ENCODE measurements at regions not wholly inside any gene's neighbourhood (a gene's known extent, or its start where the extent isn't known, plus 50 kb on each side); places are given as distances from the start of the nearest gene placed in this dataset.

- H3K4me3 ChIP-seq (ENCODE audit: control insufficient read depth in 2 of 3, extremely low read depth in 1 of 3, insufficient read depth in 2 of 3, low read depth in 1 of 3, low read length in 3 of 3): no peak overlapping the region
- TF ChIP-seq EZH2 (IDR thresholded peaks at IDR 0.05; ENCODE audit: low read length) (no peak), CTCF (optimal IDR thresholded peaks at IDR 0.05 in 1 of 3, IDR thresholded peaks at IDR 0.05 in 1 of 3, conservative IDR thresholded peaks at IDR 0.05 in 1 of 3; ENCODE audit: extremely low read depth in 1 of 3, insufficient read depth in 2 of 3, low read length in 3 of 3) (no peak)
- no peaks in the 10 kb centered on the region for H3K9me3 ChIP-seq (ENCODE audit: control insufficient read depth, low read depth, low read length)
- no peaks in the 10 kb centered on the region for H3K79me2 ChIP-seq (ENCODE audit: control insufficient read depth, insufficient read depth, low read length)
- H3K9ac ChIP-seq (ENCODE audit: control insufficient read depth, extremely low read depth, insufficient read depth, low read length): no peak overlapping the region
- H4K20me1 ChIP-seq (ENCODE audit: control insufficient read depth, extremely low read depth, insufficient read depth, low read length): no peaks in the 10 kb centered on the region
- no peak overlapping the region for H3K27ac ChIP-seq (ENCODE audit: control insufficient read depth, insufficient read depth, low read length)
- FAIRE-seq (no peak), DNase-seq (ENCODE audit: low read depth, low spot score) (no peak)
- no peaks in the 10 kb centered on the region for H3K27me3 ChIP-seq (ENCODE audit: control insufficient read depth, extremely low read depth, insufficient read depth, low read length)
- H3K4me2 ChIP-seq (ENCODE audit: control insufficient read depth, extremely low read depth, insufficient read depth, low read depth, low read length): no peak overlapping the region
- no peaks in the 10 kb centered on the region for H3K4me1 ChIP-seq (ENCODE audit: control insufficient read depth, extremely low read depth, insufficient read depth, low read length)
- H3K36me3 ChIP-seq (ENCODE audit: control insufficient read depth in 2 of 2, extremely low read depth in 1 of 2, insufficient read depth in 2 of 2, low read length in 2 of 2): no peaks in the 10 kb centered on the region
- no peaks in the 10 kb centered on the region for H3K9me1 ChIP-seq (ENCODE audit: control insufficient read depth, extremely low read depth, insufficient read depth, low read length)
- dilution Hi-C loops (cut with MboI; ENCODE audit: extremely low pct_ligation_motif_present, low sequenced_read_pairs): no loop called here
- H2AFZ ChIP-seq (ENCODE audit: control insufficient read depth, low read length): no peak overlapping the region
These were observed 213.8 kb downstream of the NR2F2 start for GRCh38 chr15:96544162-96544756.

DNA sequence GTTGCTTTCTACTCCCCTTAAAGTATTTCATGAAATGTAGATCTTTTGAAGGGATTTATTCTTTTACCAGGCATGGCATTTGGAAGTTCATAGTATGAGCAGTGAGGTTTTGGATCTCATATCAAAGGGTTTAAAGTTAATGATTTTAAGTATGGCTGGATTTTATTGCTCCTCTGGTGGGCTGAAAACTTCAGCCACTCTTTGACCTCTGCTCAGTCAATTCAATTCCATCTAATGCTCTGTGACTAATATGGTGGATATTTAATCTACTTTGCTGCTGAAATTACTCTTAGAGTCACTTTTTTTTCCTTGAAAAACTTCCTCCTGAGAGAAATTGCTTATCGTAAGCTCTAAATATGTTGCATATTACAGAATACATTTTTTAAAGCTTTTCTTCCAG is 218.6 kb downstream of the NR2F2 start:
- H3K27me3 ChIP-seq (ENCODE audit: control insufficient read depth, extremely low read depth, insufficient read depth, low read length): no peaks in the 10 kb centered on the region

More for the DNA sequence above, 218.6 kb downstream of the NR2F2 start:
- dilution Hi-C loops (cut with MboI; ENCODE audit: extremely low pct_ligation_motif_present, low sequenced_read_pairs): no loop called here
- no peak overlapping the region for H3K4me3 ChIP-seq (ENCODE audit: control insufficient read depth in 2 of 3, extremely low read depth in 1 of 3, insufficient read depth in 2 of 3, low read depth in 1 of 3, low read length in 3 of 3)
- no peak overlapping the region for H3K9ac ChIP-seq (ENCODE audit: control insufficient read depth, extremely low read depth, insufficient read depth, low read length)
- no peak overlapping the region for H3K27ac ChIP-seq (ENCODE audit: control insufficient read depth, insufficient read depth, low read length)
- H3K9me3 ChIP-seq (ENCODE audit: control insufficient read depth, low read depth, low read length): no peaks in the 10 kb centered on the region
- no peaks in the 10 kb centered on the region for H4K20me1 ChIP-seq (ENCODE audit: control insufficient read depth, extremely low read depth, insufficient read depth, low read length)
- H3K4me2 ChIP-seq (ENCODE audit: control insufficient read depth, extremely low read depth, insufficient read depth, low read depth, low read length): no peak overlapping the region
- H3K36me3 ChIP-seq (ENCODE audit: control insufficient read depth in 2 of 2, extremely low read depth in 1 of 2, insufficient read depth in 2 of 2, low read length in 2 of 2): no peaks in the 10 kb centered on the region
- no peaks in the 10 kb centered on the region for H3K9me1 ChIP-seq (ENCODE audit: control insufficient read depth, extremely low read depth, insufficient read depth, low read length)
- TF ChIP-seq CTCF (optimal IDR thresholded peaks at IDR 0.05 in 1 of 3, IDR thresholded peaks at IDR 0.05 in 1 of 3, conservative IDR thresholded peaks at IDR 0.05 in 1 of 3; ENCODE audit: extremely low read depth in 1 of 3, insufficient read depth in 2 of 3, low read length in 3 of 3): no peak
- no peak for TF ChIP-seq EZH2 (IDR thresholded peaks at IDR 0.05; ENCODE audit: low read length)
- no peak overlapping the region for H2AFZ ChIP-seq (ENCODE audit: control insufficient read depth, low read length)
- H3K79me2 ChIP-seq (ENCODE audit: control insufficient read depth, insufficient read depth, low read length): no peaks in the 10 kb centered on the region
- H3K4me1 ChIP-seq (ENCODE audit: control insufficient read depth, extremely low read depth, insufficient read depth, low read length): no peaks in the 10 kb centered on the region
- DNase-seq (ENCODE audit: low read depth, low spot score) (no peak), FAIRE-seq (no peak)
